Stimulated activated CD4-positive, alpha-beta T cell treated with anti-CD3 and anti-CD28 coated beads, Interleukin-15, amount 100 ng/mL, for 48 hours (primary cell): ENCODE measurements at regions not wholly inside any gene's neighbourhood (a gene's known extent, or its start where the extent isn't known, plus 50 kb on each side); places are given as distances from the start of the nearest gene placed in this dataset.
A peak's percentile ranks its signal among the peaks of the same experiment; 100 is the strongest.
"Not testable (repeated sequence)": the region's sequence is repeated elsewhere in the genome, so short reads cannot be mapped to it uniquely, and the experiment has no call there.

Experiments used
- DNase-seq, 2 donors: peaks; one replicate each; pipeline ENCODE4 v3.0.0-alpha.2; 2020; ENCODE audit warnings: low read depth in 2 of 2

DNA sequence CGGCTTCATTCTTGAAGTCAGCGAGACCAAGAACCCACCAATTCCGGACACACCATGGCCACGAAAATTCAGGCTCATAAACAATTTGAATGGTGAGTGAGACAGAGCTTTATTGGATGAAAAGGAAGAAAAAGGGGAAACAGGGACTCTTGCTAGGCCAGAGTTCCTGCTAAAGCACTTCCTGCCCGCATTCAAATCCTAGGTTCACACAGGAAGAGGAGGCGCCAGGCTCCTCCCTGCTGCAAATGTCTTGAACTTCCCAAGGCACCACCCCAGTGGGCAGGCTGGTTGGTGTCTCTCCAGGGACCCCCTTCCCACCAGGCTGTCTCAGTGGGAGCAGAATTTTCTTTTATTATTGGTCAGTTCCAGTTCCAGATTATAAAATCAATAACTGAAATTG is 121.2 kb downstream of the FSCB start:
- no peak for DNase-seq

DNA sequence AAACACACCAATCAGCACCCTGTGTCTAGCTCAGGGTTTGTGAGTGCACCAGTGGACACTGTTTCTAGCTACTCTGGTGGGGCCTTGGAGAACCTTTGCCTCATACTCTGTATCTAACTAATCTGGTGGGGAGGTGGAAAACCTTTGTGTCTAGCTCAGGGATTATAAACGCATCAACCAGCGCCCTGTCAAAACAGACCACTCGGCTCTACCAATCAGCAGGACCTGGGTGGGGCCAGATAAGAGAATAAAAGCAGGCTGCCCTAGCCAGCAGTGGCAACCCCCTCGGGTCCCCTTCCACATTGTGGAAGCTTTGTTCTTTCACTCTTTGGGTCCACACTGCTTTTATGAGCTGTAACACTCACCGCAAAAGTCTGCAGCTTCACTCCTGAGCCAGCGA is 121.8 kb downstream of the FSCB start:
- not testable (repeated sequence) for DNase-seq

DNA sequence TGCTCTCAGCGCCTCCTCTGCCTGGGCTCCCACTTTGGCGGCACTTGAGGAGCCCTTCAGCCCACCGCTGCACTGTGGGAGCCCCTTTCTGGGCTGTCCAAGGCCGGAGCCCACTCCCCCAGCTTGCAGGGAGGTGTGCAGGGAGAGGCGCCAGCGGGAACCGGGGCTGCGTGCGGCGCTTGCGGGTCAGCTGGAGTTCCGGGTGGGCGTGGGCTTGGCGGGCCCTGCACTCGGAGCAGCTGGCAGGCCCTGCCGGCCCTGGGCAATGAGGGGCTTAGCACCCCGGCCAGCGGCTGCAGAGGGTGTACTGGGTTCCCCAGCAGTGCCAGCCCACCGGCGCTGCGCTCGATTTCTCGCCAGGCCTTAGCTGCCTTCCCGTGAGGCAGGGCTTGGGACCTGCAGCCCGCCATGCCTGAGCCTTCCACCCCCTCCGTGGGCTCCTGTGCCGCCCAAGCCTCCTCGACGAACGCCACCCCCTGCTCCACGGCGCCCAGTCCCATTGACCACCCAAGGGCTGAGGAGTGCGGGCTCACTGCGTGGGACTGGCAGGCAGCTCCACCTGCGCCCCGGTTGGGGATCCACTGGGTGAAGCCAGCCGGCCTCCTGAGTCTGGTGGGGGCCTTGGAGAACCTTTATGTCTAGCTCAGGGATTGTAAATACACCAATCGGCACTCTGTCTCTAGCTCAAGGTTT is 122.3 kb downstream of the FSCB start:
- not testable (repeated sequence) for DNase-seq

DNA sequence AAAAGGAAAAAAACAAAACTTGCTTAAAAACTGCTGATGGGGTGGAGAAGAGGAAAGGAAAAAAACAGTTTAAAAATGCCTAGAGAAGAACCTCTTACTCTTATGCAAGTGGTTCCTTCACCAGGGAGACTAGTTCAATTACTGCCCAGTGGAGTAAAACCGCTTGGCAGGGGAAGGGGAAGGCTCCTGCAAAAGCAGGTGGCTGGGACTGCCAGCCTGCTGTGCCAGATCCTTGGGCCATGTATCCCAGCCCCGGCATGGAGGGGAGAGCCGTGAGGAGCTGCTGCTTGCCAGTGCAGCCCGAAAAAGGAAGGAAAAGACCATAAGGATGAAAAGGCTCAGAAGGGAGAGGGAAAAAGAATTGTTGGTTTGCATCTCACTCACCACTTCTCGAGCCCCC is 123.0 kb downstream of the FSCB start:
- DNase-seq = no peak

DNA sequence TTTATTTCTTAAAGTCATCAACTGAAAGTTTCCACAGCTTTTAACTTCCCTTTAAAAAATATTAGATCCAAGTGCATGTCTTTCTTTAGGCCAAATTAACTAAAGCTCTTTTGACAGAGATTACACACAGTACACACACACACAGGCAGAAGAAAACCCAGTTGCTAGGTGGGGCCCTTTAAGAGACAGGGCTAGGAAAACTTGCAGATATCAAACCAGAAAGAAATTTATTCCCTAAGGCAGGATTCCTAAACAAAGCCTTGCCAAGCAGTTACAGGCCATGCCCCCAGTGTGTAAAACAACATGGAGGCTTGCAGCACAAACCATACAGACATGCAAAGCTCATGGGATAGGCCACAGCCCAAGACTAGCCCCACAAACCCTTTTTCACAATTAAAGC is 123.4 kb downstream of the FSCB start:
- DNase-seq = no peak

DNA sequence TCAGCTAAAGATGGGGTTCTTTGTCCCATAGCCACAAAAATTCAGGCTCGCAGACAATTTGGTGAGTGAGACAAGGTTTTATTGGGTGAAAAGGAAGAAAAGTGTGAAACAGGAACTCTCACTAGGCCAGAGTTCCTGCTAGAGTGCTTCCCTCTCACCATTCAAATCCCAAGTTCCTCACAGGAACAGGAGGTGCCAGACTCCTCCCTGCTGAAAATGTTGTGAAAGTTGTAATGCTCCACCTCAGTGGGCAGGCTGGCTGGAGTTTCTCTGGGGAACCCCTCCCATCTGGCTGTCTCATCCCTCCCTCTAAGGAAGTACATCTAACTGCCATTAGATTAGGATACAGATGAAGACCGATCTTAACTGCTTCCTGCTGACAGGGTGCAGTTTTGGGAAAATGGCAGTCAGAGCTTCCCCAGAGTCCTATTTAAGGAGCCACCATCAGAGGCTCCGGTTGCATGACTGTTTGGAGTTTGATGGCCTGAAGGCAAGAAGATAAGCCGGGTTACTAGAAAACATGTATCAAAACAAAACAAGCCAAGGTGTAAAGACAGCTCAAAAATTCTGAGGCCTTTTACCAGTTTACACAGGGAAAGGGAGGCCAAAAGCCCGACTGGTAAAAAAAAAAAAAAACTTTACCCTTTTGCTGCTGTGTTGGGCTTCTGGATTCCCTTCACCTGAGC is 127.6 kb downstream of the FSCB start:
- DNase-seq = no peak

DNA sequence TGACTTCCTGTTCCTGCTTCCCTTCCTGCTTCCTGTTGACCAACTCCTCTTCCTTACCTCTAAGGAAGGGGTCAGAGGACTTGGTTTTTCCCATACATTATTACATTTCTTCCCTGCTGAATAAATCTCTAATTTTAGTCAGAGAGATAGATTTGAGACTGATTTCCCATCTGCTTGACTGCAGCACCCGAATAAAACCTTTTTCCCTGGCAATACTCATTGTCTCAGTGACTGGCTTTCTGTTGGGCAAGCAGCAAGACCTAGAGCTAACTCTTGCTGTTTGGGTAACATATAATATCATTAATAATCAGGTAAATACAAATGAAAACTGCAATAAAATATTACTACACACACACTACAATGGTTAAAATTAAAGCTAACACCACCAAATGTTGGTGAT is 132.2 kb downstream of the FSCB start:
- no peak for DNase-seq

DNA sequence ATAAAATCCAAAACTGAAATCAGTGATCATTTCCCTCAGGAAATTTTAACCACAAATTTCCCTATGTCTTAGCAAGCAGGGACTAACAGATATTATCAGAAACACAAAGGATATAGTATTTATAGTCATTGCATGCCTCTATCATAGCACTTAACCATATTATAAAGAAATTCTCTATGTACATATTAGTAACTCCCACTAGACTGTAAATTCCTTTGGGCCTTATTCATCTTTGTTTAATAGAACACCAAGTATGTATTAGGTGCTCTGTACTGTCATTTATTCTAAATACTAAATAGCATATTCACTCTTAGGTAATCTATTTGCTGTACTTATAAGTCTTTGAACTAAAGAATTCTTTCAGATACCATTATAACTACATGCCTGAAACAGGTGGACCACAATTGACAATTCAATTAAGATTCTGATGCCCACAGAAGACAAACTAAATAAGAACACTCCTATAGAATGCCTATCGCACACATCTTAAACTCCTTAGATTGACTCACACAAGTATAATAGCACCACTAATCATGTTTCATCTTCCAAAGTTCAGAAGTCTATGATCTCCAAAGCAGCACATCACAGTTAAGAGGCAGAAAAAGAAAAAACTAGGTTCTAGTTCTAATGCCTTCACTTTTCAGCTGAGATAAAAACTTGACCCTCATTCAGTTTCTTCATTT is 134.1 kb downstream of the FSCB start:
- no peak for DNase-seq

DNA sequence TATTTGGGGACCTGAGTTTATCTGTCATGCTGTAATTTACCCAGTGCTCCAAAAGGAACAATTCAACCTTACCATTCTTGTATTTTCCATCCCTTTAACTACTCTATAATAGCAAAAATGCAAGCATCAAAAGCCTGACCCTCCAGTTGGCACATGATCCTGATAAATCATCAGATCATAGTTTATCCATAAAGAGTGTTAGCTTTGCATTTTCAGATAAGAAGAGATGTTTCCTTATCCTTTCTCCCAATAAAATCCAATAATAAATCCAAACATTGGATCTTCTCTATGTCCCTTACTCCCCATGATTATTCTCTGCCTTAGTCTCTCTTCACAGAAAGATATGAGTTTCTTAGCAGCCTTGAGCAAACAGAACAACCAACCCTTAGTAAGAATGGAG is 134.9 kb downstream of the FSCB start:
- DNase-seq = no peak

DNA sequence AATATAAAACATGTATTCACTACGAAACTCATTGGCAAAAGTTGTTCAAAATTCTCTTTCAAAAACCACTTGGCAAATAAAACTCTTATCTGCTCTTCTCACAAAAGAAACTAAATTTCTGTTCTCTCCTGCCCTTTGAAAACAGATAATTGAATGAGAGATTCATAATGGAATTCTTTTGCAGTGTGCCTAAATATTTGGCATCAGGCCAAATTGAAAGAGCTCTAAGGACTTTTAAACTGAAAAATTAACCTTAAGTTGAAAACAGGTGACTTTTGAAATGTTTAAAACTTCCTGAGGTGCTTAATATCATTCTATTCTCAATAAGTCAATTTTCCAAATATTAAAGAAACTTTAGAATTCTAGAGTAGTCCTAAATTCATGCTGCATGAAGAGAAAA is 136.4 kb downstream of the FSCB start:
- no peak for DNase-seq

DNA sequence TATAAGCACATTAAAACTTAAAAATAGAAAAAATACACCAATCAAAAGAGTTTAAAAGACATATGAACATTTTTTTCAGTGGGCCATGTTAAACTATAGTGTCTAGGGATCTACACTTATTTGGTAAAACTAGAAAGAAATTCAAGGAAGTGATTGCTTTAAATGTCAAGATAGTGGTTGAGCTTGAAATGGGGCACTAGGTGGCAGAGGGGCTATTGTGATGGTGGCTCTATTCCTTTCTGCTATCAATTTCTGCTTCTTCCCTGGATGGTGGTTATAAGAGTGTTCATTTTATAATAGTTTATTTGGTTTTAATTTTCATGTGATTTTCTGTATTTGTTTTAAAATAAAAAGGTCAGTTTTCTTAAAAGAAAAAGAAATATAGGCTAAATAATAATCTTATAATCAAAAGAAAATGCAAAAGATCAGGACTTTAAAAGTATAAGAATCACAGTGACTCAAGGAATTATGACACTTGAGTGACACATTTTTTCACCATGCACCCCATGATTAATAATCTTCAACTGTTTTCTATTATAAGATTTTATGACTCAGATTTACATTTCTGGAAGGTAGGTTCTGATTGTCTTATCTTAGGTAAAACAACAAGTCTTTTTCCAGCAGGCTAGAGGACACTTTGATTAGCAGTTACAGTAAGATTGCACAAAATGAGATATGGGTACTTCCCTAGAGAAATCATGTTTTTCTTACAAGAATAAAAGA is 137.5 kb downstream of the FSCB start:
- no peak for DNase-seq

DNA sequence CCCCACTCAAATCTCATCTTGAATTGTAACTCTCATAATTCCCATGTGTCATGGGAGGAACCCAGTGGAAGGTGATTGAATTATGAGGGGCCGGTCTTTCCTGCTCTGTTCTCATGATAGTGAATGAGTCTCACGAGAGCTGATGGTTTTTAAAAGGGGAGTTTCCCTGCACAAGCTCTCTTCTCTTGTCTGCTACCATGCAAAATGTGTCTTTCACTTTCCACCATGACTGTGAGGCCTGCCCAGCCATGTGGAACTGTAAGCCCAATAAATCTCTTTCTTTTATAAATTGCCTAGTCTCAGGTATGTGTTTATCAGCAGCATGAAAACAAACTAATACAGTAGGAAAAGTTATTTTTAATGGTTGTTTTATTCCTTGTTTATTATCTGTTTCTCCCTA is 146.0 kb downstream of the FSCB start:
- DNase-seq = no peak

DNA sequence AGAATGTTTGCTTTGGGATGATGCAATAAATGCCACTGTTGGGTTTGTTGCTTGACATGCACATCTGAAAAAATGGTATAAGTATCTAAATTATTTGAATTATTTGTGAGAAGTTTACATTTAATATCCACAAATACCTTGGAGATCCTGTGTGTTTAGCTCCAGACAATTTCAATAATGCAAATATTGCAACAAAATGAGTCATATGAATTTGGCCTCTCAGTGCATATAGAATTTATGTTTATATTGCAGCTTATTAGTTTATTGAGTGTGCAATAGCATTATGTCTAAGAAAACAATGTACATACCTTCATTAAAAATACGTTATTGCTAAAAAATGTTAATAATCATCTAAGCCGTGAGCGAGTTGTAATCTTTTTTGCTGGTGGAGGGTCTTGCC is 153.3 kb downstream of the FSCB start:
- no peak for DNase-seq

DNA sequence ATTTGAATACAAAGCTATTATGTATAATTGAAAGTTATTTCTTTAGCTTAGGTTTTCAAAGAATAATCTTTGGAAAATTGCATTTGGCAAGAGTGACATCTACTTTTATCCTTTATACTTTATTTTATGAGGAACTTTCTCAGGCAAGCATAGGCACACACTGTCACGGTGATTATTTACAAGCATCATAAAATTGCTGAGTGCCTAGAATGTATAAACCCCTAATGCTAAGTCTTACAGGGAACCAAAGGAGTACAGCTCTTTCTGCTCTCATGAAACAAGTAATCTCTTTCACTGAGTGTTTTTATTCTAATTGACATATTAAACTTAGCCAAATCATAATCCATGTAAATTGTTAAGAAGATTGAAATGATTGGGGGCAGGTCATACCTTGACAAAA is 154.9 kb downstream of the FSCB start:
- no peak for DNase-seq

DNA sequence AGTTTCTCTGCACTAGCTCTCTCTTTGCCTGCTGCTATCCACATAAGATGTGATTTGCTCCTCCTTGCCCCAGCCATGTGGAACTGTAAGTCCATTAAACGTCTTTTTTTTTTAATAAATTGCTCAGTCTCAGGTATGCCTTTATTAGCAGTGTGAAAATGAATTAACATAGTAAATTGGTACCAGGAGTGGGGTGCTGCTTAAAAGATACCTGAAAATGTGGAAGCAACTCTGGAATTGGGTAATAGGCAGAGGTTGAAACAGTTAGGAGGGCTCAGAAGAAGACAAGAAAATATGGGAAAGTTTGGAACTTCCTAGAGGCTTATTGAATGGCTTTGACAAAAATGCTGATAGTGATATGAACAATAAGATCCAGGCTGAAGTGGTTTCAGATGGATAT is 159.8 kb downstream of the FSCB start:
- DNase-seq = no peak

DNA sequence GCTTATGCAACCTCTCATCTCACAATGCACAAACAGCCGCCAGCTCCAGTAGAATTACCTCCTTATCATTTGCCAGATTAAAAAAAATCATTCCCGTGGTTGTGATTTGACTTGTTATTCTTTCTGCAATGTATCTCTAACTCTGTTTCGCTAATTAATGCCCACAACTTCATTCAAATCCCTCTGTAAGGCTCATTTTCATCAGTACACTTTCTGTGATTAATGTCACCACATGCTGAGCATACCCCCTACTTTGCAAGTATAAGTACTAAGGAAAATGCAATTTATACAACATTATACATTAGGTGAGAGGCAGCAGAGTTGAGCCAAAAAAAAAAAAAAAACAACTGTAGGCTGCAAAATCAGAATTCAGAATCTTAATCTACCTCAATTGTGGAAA is 166.0 kb downstream of the FSCB start:
- DNase-seq = no peak

DNA sequence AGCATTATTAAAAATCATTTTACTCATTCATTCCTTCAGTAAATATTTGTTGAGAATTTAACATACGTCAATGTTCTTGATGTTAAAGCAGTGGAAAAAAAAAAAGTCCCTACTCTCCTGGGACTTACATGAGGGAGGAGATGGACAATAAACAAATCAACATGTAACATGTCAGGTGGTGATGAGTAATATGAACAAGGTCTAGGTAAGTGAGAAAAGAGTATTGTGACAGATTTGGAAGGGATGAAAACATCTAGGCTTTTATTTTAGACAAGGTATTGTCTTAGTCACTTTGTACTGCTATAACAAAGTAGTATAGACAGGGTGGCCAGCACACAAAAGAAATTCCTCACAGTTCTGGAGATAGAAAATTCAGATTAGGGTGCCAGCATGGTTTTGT is 167.2 kb downstream of the FSCB start:
- DNase-seq = no peak

DNA sequence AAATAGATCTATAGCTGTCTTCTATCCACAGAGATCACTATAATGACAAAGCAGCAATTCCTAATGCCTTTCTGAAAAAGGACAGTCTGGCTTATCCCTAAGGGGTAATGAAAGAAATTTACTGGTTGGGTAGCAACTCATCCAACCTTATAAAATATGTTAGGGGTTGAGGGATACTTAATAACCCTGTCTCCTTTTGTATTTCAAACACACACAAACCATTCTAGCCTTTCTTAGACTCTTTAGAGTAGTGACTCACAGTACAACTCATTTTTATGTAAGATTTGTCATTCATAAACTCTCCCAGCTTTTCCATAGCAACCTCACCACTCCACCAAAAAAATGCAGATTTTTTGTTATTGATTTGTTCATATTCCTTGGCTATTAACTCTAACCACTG is 167.9 kb downstream of the FSCB start:
- no peak for DNase-seq

DNA sequence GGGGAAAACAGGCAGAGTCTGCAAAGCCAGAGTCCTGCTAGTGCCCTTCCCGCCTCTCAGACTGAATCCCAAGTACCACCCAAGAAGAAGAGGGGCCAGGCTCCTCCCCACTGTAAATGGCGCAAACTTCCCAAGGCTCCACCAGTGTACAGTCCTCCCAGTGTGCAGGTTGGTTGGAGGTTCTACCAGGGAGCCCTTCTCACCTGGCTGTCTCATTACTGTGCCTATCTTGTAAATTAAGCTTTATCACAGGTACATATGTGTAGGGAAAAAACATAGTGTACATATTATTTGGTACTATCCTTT is 189.7 kb downstream of the FSCB start:
- no peak for DNase-seq

DNA sequence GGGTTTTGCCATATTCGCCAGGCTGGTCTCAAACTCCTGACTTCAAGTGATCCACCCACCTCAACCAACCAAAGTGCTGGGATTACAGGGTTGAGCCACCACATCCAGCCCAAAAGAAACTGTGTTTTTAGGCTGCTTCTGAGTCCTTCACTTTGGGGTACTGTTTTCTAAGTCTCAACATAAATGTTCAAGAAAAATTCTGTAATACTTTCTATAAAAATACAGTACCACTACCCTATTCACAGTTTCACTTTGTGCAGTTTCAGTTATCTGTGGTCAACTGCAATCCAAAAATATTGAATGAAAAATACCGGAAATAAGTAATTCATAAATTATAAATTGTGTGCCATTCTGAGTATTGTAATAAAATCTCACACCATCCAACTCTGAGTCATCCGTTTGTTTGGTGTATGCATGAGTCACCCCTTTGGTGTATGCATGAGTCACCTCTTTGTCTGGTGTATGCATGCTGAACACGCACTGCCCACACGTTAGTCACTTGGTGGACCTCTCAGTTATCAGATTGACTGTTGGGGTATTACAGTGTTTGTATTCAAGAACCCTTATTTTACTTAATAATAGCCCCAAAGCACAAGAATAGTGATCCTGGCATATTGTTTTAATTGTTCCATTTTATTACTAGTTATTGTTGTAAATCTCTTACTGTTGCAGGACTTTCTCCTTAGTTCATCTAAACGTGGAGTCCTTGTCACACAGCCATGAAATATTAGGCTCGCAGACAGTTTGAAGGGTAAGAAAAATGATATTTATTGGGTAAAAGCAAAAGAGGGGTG is 190.2 kb downstream of the FSCB start:
- peak; percentile 1 to 3 for DNase-seq

DNA sequence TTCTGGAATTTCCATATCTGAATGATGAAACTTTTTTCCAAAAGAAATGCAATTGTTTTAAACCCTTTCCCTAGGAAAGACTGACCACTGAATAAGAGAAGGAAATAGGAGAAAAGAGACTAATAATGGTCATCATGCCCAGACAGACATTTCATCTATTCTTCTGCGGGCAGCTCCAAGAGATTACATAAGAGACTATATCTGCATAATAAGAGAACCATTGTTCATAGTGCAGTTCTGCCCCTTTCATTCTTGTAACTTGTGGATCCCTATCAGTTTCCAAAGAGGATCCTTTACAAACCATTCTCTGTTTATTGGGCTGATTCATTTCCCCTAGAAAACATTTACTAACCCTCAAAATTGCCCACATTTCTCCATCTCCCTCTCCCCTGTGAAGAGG is 197.8 kb downstream of the FSCB start:
- no peak for DNase-seq

DNA sequence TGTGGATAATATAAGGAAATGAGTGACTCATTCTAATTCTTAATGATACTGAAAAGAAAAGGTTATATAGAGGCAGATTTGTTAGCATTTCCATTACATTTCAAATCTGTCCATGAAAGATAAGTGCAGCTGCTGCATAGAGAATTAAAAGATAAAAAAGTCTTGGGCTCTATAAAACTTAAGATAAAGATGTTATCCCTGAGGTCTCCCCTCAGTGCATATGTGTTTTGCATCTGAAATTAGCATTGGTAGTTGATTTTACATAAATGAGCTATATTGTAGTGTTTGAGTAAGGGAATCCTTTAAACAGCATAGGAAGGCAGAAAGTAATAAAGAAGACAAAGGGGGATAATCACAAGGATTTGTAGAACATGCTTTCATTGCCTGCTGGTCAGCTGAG is 206.2 kb downstream of the FSCB start:
- DNase-seq = no peak
